GM12878 (cell line): ENCODE measurements at regions not wholly inside any gene's neighbourhood (a gene's known extent, or its start where the extent isn't known, plus 50 kb on each side); places are given as distances from the start of the nearest gene placed in this dataset.

Experiments used
- BHLHE40 ChIP-seq, 2 experiments: fragments of 450-650 bp in 1 of 2; IDR thresholded peaks; 2 replicates each; pipeline ENCODE4 v1.6.1; 2011 to 2017; ENCODE audit warnings: low read depth in 2 of 2, borderline replicate concordance in 1 of 2, improper control_type of control experiment in 1 of 2, low read length in 1 of 2, mild to moderate bottlenecking in 1 of 2
- FOXK2 ChIP-seq: fragments of 450-650 bp; IDR thresholded peaks from 2 replicates; pipeline ENCODE4 v1.6.1; 2017; ENCODE audit warnings: mild to moderate bottlenecking, moderate library complexity
- MTA3 ChIP-seq: IDR thresholded peaks from 2 replicates; pipeline ENCODE4 v1.6.1; 2012; ENCODE audit warnings: low read length, inconsistent platforms, borderline replicate concordance
- NBN ChIP-seq: fragments of 450-650 bp; IDR thresholded peaks from 2 replicates; pipeline ENCODE4 v1.6.1; 2016
- NFYB ChIP-seq: IDR thresholded peaks from 2 replicates; pipeline ENCODE4 v1.6.1; 2011; ENCODE audit warnings: low read depth, mild to moderate bottlenecking, low read length, improper control_type of control experiment, moderate library complexity; ENCODE audit not compliant: insufficient read depth
- NR2C2 ChIP-seq: IDR thresholded peaks from 2 replicates; pipeline ENCODE4 v1.6.1; 2011; ENCODE audit warnings: borderline replicate concordance, low read depth; ENCODE audit not compliant: control insufficient read depth, insufficient read length
- POLR2A ChIP-seq: IDR thresholded peaks from 2 replicates; pipeline ENCODE4 v1.6.1; 2011; ENCODE audit warnings: low read depth, mild to moderate bottlenecking, low read length
- RELA ChIP-seq: fragments of 450-650 bp; IDR thresholded peaks from 2 replicates; pipeline ENCODE4 v1.8.0; 2014; ENCODE audit warnings: borderline replicate concordance; ENCODE audit not compliant: partially characterized antibody
- TF ChIP-seq, protein P1 (sequence below), 3 experiments: IDR thresholded peaks in 2 of 3; conservative IDR thresholded peaks in 1 of 3; 2 replicates each; pipeline ENCODE4 v1.5.1; 2011; ENCODE audit warnings: low read depth in 3 of 3, low read length in 3 of 3, mild to moderate bottlenecking in 3 of 3, control low read depth in 2 of 3, moderate library complexity in 2 of 3, inconsistent platforms in 1 of 3, mixed read lengths in 1 of 3; ENCODE audit not compliant: control insufficient read depth in 2 of 3, insufficient read depth in 1 of 3; ENCODE audit errors: extremely low read depth in 1 of 3
- TF ChIP-seq, protein P2 (sequence below): fragments of 150-350 bp; IDR thresholded peaks from 2 replicates; pipeline ENCODE4 v1.6.1; 2016; ENCODE audit warnings: low read depth, low read length
- TF ChIP-seq, protein P3 (sequence below): fragments of 450-650 bp; IDR thresholded peaks from 2 replicates; pipeline ENCODE4 v1.6.1; 2017; ENCODE audit warnings: mild to moderate bottlenecking, moderate library complexity
- TF ChIP-seq, protein P4 (sequence below): fragments of 450-650 bp; IDR thresholded peaks from 2 replicates; pipeline ENCODE4 v1.6.1; 2017; ENCODE audit warnings: mild to moderate bottlenecking
- TF ChIP-seq, protein P5 (sequence below): IDR thresholded peaks from 2 replicates; pipeline ENCODE4 v1.6.1; 2011; ENCODE audit warnings: low read depth, low read length, improper control_type of control experiment, borderline replicate concordance

DNA sequence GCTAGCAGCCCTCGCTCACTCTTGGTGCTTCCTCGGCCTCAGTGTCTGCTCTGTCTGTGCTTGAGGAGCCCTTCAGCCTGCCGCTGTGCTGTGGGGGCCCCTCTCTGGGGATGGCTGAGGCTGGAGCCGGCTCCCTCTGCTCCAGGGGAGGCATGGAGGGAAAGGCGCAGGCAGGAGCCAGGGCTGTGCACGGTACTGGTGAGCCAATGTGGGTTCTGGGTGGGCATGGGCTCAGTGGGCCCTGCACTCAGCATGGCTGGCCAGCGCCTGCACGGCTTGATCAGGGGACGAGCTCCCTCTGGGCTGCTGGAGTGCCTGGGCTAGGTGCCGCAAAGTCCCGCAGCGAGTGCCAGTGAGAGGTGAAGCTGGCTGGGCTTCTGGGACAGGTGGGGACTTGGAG, 260.0 kb downstream of the SI start:
- TF ChIP-seq, protein P1, sequence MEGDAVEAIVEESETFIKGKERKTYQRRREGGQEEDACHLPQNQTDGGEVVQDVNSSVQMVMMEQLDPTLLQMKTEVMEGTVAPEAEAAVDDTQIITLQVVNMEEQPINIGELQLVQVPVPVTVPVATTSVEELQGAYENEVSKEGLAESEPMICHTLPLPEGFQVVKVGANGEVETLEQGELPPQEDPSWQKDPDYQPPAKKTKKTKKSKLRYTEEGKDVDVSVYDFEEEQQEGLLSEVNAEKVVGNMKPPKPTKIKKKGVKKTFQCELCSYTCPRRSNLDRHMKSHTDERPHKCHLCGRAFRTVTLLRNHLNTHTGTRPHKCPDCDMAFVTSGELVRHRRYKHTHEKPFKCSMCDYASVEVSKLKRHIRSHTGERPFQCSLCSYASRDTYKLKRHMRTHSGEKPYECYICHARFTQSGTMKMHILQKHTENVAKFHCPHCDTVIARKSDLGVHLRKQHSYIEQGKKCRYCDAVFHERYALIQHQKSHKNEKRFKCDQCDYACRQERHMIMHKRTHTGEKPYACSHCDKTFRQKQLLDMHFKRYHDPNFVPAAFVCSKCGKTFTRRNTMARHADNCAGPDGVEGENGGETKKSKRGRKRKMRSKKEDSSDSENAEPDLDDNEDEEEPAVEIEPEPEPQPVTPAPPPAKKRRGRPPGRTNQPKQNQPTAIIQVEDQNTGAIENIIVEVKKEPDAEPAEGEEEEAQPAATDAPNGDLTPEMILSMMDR (IDR thresholded peaks at IDR 0.05 in 2 of 3, conservative IDR thresholded peaks at IDR 0.05 in 1 of 3; ENCODE audit: control insufficient read depth in 2 of 3, extremely low read depth in 1 of 3, insufficient read depth in 1 of 3, low read depth in 3 of 3, low read length in 3 of 3): no peak
- TF ChIP-seq NR2C2: no peak
- TF ChIP-seq NFYB: no peak
- TF ChIP-seq, protein P2, sequence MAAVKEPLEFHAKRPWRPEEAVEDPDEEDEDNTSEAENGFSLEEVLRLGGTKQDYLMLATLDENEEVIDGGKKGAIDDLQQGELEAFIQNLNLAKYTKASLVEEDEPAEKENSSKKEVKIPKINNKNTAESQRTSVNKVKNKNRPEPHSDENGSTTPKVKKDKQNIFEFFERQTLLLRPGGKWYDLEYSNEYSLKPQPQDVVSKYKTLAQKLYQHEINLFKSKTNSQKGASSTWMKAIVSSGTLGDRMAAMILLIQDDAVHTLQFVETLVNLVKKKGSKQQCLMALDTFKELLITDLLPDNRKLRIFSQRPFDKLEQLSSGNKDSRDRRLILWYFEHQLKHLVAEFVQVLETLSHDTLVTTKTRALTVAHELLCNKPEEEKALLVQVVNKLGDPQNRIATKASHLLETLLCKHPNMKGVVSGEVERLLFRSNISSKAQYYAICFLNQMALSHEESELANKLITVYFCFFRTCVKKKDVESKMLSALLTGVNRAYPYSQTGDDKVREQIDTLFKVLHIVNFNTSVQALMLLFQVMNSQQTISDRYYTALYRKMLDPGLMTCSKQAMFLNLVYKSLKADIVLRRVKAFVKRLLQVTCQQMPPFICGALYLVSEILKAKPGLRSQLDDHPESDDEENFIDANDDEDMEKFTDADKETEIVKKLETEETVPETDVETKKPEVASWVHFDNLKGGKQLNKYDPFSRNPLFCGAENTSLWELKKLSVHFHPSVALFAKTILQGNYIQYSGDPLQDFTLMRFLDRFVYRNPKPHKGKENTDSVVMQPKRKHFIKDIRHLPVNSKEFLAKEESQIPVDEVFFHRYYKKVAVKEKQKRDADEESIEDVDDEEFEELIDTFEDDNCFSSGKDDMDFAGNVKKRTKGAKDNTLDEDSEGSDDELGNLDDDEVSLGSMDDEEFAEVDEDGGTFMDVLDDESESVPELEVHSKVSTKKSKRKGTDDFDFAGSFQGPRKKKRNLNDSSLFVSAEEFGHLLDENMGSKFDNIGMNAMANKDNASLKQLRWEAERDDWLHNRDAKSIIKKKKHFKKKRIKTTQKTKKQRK: no peak
- no peak for TF ChIP-seq RELA
- TF ChIP-seq, protein P3, sequence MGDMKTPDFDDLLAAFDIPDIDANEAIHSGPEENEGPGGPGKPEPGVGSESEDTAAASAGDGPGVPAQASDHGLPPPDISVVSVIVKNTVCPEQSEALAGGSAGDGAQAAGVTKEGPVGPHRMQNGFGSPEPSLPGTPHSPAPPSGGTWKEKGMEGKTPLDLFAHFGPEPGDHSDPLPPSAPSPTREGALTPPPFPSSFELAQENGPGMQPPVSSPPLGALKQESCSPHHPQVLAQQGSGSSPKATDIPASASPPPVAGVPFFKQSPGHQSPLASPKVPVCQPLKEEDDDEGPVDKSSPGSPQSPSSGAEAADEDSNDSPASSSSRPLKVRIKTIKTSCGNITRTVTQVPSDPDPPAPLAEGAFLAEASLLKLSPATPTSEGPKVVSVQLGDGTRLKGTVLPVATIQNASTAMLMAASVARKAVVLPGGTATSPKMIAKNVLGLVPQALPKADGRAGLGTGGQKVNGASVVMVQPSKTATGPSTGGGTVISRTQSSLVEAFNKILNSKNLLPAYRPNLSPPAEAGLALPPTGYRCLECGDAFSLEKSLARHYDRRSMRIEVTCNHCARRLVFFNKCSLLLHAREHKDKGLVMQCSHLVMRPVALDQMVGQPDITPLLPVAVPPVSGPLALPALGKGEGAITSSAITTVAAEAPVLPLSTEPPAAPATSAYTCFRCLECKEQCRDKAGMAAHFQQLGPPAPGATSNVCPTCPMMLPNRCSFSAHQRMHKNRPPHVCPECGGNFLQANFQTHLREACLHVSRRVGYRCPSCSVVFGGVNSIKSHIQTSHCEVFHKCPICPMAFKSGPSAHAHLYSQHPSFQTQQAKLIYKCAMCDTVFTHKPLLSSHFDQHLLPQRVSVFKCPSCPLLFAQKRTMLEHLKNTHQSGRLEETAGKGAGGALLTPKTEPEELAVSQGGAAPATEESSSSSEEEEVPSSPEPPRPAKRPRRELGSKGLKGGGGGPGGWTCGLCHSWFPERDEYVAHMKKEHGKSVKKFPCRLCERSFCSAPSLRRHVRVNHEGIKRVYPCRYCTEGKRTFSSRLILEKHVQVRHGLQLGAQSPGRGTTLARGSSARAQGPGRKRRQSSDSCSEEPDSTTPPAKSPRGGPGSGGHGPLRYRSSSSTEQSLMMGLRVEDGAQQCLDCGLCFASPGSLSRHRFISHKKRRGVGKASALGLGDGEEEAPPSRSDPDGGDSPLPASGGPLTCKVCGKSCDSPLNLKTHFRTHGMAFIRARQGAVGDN: no peak
- no peak for TF ChIP-seq BHLHE40 (IDR thresholded peaks at IDR 0.05; ENCODE audit: borderline replicate concordance in 1 of 2, low read depth in 2 of 2, low read length in 1 of 2)
- TF ChIP-seq, protein P4, sequence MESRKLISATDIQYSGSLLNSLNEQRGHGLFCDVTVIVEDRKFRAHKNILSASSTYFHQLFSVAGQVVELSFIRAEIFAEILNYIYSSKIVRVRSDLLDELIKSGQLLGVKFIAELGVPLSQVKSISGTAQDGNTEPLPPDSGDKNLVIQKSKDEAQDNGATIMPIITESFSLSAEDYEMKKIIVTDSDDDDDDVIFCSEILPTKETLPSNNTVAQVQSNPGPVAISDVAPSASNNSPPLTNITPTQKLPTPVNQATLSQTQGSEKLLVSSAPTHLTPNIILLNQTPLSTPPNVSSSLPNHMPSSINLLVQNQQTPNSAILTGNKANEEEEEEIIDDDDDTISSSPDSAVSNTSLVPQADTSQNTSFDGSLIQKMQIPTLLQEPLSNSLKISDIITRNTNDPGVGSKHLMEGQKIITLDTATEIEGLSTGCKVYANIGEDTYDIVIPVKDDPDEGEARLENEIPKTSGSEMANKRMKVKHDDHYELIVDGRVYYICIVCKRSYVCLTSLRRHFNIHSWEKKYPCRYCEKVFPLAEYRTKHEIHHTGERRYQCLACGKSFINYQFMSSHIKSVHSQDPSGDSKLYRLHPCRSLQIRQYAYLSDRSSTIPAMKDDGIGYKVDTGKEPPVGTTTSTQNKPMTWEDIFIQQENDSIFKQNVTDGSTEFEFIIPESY: no peak
- TF ChIP-seq POLR2A: no peak
- TF ChIP-seq MTA3: no peak
- TF ChIP-seq NBN: no peak
- TF ChIP-seq FOXK2: no peak
- TF ChIP-seq, protein P5, sequence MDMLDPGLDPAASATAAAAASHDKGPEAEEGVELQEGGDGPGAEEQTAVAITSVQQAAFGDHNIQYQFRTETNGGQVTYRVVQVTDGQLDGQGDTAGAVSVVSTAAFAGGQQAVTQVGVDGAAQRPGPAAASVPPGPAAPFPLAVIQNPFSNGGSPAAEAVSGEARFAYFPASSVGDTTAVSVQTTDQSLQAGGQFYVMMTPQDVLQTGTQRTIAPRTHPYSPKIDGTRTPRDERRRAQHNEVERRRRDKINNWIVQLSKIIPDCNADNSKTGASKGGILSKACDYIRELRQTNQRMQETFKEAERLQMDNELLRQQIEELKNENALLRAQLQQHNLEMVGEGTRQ: no peak
